Cerebellar cortex (tissue), 1 donor: ENCODE measurements at regions not wholly inside any gene's neighbourhood (a gene's known extent, or its start where the extent isn't known, plus 50 kb on each side); places are given as distances from the start of the nearest gene placed in this dataset.
"Not testable (repeated sequence)": the region's sequence is repeated elsewhere in the genome, so short reads cannot be mapped to it uniquely, and the experiment has no call there.

Source experiments
- DNase-seq: peaks from one replicate; pipeline ENCODE4 v3.0.0-alpha.2; 2015; ENCODE audit warnings: low spot score

DNA sequence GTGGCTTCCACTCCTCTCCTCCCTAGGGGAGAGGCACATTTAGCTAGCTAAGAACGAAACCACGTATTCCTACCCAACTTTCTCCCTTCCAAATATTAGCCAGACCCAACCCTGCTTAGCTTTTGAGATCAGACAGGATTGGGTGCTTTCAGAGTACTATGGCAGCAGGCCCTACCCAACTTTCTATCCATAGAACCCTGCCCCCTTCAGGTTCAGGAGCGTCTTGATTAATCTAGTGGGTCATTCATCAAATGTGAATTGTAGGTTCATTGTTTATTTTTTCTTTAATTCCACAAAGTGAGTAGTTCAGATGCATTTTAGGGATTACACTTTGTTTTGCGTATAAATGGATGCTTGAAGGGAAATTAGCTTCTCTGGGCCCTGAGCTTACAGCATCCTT lies 188.3 kb downstream of the MIB1 start:
- no peak for DNase-seq

DNA sequence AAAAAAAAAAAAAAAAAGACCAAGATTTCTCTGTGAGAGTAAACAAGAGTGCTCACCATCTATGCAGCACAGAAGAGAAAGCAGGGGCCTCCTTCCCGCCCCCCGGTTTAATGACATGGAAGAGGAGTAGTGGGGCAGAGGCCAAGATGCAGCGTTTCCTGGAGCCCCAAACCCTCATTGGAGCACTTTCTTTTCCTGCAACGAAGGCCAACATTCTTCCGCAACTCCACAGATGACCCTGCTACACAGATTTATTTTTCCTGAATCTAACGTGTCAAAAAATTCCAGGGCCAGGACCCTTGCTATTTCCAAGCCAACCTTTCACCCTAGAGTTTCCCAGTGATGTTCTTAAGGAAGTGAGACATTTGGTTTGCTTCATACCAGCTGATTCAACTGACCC lies 189.6 kb downstream of the MIB1 start:
- DNase-seq = no peak

DNA sequence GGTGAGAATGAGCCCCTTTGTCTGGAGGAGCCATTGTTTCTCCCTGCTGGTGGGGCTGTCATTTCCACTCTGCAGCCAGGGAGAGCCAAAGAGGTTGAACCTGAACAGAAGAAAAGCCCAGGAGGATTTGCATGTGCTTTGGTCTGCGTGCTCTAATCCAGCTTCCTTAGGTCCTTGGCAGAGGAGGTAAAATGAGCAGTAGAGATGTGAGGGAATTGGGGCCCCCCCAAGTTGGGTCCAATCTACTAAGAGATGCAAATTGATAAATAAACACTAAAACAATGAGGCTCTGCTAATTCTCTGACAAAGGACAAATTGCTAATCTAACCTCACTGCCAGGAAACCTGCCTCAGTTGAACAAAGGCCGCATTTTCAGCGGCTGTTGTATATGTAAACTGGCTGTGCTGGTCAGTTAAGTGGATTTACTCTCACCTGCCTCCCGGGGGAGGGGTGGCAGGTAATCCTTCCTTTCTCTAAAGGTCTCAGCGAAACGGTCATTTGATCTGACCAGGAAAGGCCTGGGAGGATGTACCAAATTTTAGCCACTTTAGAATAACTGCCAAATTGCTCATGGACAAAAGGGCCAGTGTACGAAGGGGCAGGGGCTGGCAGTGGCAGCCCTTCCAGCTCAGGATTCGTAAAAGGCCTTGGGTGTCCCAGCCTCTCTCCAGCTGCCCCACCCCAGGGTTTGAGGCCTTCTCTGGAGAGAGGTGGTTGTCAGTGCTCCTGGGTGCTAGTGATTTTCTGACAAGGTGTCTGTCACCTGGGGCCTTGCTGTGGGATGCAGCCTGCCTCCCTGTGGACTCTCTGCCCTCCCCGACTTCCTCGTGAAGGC lies 193.6 kb downstream of the MIB1 start:
- DNase-seq = no peak

DNA sequence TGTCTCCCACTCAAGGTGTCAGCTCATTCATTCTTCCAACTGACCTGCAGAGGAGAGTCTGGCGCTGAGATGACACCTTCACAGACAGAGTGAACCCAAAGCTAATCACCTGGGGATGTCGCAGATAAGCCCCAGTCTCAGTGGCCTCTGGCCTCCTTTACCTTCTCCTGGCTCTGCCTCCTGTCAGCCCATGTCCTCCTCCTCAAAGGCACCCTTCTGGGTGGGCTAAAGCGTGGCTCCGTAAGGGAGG lies 194.1 kb downstream of the MIB1 start:
- DNase-seq = no peak

DNA sequence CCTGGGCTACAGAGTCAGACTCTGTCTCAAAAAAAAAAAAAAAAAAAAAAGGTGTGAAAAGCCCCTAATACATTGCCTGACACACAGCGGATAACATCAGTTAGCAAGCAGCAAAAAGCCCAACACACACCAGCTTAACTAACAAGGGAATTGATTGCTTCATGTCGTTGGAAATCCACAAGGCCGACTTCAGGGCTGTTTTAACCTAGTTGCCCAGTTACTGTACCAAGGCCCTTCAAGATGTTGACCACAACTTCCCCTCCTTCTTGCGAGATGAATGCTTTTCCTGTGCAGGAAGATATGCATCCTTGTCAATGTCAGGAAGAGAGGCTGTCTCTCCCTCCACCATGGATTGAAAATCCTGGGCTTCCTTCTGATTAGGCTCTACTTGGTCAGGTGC lies 202.9 kb downstream of the MIB1 start:
- no peak for DNase-seq

DNA sequence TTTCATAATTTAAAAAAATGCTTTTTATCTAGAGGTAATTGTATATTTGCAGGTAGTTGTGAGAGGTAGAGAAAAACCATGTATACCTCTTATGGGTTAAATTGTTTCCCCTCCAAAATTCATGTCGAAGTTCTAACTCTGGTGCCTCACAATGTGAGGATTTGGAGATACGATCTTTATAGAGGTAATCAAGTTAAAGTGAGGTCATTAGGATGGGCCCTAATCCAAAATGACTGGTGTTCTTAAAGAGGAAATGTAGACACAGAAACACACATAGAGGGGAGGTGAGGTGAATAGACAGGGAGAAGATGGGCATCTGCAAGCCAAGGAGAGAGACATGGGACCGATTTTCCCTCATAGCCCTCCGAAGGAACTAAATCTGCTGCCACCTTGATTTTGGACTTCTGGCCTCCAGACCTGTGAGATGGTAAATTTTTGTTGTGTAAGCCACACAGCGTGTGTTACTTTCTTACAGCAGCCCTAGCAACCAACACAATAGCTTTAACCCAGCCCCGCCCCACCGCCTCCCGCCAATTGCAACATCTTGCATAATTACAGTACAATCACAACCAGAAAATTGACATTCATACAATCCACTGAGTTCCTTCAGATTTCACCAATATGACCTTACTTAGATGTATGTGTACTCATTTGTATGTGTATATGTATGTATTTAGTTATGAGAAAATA lies 208.9 kb downstream of the MIB1 start:
- no peak for DNase-seq

DNA sequence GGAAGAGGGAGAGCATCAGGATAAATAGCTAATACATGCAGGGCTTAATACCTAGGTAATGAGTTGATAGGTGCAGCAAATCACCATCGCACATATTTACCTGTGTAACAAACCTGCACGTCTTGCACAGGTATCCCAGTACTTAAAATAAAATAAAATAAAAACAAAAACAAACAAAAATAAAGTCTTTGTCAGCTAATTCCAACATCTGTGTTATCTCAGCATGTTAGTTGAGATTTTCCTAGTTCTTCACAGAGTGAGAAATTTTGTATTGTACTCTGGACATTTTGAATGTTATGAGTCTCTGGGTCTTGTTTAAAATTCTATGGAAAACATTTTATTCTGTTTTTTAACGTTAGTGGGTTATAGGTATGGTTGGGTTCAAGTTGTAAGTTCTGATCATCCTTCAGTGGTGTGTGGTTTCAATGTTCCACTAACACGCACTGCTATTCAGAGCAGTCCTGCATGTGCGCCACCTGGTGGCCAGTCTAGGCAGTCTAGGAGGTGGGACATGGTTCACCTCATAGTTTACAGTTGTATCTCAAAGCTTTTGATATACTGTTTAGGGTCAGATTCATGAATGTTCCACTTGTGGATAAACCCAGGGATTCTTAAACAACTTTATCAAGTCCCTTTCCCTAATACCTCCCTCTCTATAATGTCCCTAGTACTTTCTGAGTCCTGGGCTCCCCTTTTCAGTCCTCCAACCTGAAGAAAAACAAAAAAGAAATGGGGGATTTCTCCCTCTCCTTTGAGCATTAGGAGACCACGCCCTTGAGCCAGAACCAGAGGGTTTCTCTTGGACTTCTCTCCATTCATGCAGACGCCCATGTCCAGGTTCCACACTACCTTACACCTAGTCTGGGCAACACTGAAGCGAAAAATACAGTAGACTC lies 213.4 kb upstream of the GATA6 start:
- DNase-seq = peak; percentile 64

DNA sequence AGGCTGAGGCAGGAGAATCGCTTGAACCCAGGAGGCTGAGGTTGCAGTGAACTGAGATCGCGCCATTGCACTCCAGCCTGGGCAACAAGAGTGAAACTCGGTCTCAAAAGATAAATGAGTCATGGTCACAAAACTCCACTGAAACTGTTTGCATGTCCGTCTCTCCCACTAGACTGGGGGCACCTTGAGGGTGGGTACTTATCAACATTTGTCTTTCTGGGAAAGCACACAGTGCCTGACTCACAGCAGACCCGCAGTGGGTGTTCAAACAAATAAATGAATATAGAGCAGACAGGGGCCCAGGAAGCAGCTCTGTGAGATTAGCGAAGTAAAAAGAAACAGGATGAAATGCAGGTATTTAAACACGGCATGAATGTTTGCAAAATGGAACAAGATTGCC lies 211.1 kb upstream of the GATA6 start:
- DNase-seq = no peak

DNA sequence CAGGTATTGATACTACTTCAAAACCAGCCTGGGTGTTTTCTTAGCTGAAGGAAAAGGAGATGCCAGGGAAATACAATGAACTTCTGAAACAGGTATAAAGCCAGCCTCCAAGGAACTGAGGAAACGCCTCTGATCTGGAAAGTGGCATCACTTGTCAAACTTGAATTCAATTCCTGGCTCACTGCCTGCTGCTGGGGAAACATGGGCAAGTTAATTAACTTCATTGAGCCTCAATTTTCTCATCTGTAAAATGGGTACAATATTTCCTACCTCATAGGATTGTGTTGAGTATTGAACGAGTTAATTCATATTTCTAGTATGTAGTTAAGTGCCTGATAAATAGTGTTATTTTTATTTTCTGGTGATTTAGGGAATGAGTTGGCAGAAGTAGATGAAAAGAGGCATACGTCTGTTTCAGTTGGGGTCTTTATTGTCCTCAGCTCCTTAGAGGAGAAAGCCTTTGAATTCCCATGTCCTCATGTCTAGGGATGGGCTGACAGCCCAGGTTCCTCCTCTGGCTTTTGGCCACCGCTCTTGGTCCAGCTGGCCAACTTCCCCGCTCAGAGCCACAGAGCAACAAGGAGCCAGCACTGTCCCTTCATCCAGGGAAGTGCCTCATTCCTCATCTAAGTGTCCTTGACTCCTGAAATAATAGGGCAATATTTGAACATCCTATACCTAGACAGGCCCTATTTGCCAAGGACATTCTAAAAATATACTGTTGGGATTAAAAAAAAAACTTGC lies 210.5 kb upstream of the GATA6 start:
- peak; percentile 15 for DNase-seq

DNA sequence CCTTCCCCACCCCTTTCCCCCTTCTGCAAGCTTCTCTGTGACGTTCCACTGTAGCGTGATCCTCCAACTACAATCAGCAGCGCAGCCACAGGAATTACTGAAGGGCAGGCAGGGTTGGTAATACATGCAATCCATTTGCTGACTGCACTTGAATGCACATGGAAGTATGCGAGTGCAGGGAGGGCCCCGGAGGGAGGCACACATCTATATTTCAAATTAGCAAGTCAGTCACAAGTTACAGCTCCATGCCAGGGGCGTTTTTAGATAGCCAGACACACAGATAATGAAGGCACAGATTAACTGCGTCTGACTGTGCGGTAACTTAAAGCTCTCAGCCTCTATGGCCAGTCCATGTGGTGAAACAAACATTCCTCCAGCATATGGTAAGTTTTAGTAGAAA lies 209.2 kb upstream of the GATA6 start:
- DNase-seq = no peak

DNA sequence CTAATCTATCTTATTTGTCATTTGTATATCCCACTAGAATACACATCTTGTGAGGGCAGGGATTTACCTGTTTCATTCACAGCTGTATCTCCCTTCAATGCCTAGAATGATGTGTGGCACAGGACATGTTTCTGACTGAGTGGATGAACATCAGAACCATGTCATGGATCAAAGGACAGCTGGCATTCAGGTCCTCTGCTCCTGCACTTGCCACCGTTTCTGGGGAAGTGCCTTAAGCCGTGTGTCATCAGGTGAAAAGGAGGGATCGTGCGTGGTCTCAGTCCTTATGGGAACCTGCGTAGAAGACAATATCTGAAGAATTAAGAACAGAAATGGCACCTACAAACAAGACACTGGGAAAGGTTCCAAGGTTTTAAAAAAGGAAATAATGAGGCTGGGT lies 206.1 kb upstream of the GATA6 start:
- DNase-seq = no peak

DNA sequence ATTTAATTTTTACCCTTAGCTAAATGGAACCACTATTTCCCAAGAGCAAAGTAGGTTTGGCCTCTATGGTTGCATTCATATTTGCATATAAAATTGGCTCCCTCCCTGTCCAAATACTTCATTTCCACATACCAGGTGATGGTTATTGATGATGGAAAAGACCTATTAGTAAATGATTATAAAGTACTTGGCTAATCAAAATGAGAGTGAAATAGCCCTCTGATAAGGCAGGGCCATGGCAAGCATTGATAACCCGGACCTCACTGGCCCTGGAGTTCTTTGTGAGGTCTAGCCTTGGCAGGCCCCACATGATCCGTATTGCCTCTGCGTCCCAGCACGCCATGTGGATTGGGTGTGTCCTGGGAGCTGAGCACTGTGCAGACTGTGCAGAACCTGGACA lies 201.1 kb upstream of the GATA6 start:
- DNase-seq = no peak

DNA sequence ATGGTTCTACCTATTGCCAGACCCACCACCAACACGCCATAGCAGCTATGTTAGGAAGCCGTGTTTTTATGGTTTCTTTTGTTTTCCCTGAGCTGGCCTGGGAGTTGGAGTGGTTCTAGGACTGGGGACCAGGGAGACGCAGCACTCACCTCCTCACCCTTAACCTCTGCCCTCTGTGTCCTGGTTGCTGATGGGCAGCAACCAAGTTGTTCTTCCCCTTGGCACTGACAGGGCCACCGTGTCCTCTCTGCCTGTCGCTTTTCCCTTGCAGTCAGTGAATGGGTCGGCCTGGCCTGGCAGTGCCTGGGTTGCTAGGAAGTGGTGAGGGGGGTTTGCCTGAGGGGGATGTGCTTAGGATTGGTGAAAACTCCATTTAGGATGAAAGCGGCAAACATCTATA lies 197.1 kb upstream of the GATA6 start:
- no peak for DNase-seq

DNA sequence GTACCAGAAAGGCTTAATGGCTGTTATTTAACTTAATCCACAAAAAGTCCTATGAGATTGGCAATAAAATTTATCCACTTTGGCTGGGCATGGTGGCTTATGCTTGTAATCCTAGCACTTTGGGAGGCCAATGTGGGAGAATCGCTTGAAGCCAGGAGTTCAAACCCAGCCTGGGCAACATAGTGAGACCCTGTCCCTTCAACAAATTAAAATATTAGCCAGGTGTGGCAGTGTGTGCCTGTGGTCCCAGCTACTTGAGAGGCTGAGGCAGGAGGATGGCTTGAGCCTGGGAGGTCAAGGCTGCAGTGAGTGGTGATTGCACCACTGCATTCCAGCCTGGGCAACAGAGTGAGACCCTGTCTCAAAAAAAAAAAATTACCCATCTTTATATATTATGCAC lies 193.4 kb upstream of the GATA6 start:
- not testable (repeated sequence) for DNase-seq

DNA sequence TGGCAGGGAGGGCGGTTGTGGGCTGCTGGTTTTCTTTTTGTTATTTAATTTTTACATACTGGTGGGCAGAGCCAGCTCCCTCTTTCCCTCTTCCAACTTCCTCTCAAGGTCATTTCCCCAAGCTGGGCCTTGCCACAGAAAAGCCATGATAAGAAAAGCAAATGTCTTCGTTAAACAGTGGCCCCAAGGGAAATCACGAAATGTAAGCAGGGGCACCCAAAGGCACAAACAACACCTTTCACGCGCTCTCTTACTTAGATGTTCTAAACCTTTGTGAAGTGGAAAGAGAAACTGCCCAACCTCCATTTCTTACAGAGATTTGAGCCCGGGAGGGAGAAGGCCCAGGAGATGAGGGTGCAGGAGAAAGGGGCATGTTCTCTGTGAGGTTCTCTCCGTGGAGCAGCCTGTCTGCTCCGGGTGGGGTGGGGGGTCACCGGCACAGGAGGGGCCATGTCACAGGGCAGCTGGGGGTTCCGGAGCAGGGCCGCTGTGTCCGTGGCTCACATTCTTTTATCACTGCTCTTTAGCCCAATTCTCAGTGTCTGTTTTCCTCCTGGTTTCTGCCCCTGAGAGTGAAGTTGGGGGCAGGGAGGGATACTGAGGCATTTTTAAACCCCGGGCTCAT lies 190.7 kb upstream of the GATA6 start:
- DNase-seq = no peak

DNA sequence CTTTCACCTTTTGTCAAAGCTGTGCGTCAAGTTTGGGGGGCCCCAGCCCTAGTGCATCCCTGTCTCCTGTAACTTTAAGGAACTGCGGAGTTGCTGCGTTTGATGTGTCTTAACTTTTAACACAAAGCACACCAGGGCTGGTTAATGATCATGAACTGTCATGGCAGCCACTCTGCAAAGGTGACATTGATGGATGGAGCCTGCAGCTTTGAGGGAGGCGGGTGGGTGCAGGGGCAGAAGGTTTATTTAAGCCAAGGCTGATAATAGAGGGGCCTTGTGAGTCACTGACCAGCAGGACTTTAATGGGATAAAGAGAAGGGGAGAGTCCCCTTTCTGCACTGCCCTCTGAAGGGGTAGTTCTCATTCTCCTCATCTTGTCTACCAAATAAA lies 190.2 kb upstream of the GATA6 start:
- DNase-seq = no peak

DNA sequence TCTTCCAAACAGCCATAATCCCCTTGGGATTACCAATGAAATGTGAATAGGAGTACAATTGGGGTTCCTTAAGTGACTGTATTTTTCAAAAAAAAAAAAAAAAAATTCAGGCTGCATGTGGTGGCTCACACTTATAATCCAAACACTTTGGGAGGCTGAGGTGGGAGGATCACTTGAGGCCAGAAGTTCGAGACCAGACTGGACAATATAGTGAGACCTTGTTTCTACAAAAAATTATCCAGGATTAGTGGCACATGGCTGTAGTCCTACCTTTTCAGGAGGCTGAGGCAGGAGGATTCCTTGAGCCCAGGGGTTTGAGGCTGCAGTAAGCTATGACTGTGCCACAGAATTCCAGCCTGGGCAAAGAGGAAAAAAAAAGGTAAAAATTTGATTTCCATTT lies 189.6 kb upstream of the GATA6 start:
- no peak for DNase-seq

DNA sequence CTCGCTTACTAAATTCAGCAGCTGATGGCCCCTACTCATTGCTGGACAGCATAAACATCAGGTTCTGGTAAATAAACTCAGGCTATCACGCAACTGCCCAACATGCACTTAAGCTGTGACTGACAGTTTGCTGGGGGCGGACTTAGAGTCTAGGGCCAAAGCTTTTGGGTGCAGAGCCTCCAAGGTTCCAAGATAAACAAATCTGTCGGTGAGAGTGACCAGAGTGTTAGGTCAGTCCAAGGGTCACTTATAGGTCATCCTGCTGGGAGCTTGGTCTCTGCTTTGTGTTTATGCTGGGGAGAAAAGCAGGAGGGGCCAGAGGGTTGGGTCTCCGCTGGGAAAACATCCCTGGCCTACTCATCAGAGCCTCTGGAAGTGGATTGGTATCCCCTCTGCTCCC lies 188.6 kb upstream of the GATA6 start:
- DNase-seq = no peak

DNA sequence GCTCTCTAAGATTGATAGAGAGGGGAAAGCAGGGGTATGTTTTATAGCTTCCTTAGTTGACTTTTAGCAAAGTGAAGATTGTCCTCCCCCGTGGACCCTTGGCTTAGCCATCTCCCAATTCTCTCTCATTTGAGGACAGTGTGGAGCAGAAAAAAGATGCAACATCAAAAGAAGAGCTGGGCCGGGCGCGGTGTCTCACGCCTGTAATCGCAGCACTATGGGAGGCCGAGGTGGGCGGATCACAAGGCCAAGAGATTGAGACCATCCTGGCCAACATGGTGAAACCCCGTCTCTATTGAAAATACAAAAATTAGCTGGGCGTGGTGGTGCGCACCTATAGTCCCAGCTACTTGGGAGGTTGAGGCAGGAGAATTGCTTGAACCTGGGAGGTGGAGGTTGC lies 187.9 kb upstream of the GATA6 start:
- DNase-seq = not testable (repeated sequence)

DNA sequence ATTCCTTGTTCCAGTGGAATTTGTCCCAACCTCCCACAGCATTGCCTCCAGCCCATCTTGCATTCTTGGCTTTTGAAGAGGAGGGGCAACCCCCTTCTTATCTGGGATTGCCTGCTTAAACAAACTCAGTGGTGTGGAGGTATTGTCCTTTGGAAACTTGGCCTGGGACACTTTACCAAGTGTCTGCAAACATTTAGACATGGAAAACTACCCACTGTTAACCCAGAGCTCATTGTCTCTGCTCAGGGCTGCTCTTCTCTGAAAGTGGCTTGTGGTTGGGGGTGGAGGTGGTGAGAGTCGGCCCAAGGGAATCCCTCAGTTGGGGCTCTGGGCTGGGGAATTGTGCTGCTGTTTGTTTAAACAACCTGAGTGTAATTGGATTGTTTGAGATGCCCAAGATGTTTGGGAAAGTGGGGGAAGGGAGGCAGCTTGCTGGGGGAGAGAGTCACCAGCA lies 178.3 kb upstream of the GATA6 start:
- no peak for DNase-seq

DNA sequence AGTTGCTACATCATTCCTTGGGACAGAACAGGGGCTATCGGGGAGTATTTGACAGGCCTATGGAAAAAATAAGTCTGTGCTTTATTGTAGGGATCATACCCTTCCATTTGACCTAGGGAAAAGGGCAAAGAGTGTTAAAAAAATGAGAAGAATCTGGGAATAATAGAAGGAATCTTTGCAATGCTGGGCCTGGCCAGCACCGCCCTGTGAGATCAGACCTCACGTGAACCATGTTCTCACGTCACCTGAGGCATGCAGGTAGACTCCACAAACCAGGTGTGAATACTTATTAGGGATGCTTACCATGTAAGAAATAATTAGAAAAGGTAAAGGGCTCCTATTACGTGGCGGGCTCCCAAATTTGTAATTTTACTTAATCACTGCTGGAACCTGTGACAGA lies 177.5 kb upstream of the GATA6 start:
- DNase-seq = no peak

DNA sequence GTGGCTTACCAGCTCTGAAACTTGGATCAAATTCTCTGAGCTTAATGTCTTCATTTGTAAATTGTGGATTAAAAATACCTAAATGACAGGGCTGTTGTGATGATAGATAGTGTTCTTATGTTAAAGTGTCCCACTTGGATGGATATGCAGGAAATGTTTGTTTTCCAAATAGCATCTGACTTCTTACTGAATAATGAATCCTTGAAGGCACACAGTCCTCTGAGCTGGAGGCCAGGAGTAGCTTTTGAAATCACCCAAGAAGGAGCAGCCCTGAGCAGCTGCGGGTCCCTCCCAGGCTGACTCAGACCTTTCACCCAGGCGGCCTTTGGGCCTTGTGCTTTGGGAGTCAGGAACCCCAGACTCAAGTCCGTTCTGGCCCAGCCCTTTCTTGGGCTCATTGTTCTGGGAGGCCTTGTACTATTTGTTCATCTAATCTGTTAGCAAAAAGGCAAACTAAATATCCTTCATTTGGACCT lies 173.0 kb upstream of the GATA6 start:
- DNase-seq = no peak
